ENCODE measurements at regions not wholly inside any gene's neighbourhood (a gene's known extent, or its start where the extent isn't known, plus 50 kb on each side); places are given as distances from the start of the nearest gene placed in this dataset.

DNA sequence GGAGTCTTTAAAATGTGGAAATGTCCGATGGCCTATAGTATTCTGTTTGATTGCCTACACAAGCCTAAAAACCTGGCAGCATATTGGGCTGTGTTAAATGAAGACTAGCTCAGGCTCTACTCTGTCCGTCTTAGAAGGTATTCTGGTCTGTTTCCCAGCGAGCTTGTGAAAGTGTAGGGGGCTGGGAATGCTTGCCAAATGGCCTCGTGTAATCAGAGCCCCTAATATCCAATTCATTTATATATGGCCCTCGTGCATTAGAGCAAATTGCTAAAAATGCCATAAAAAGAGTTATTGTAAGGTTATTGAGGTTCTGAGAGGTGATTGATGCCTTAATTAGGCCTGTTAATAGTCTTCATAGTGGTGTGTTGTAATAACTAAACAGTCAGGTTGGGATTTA is 1500.4 kb downstream of the DPP10 start:
- 90% methylated on average over 1 of the region's 5 CpGs for WGBS (ENCODE audit: insufficient coverage)
- Histone ChIP-seq H4K20me1 (ENCODE audit: insufficient read depth, low read length) (no peaks in the 10 kb centered on the region), H3K27ac (ENCODE audit: low read depth in 1 of 2, low read length in 2 of 2) (no peak overlapping the region), H3K9me3 (replicated peaks in 1 of 2; ENCODE audit: control insufficient read depth in 1 of 2, insufficient read depth in 1 of 2, low read length in 2 of 2) (peaks cover 0 to 10% of the 10 kb centered on the region in 2 donors), H2AFZ (ENCODE audit: insufficient read depth, low read depth, low read length, poor library complexity, severe bottlenecking) (no peak overlapping the region), H3K4me3 (replicated peaks in 1 of 3; ENCODE audit: low read depth in 2 of 3, low read length in 3 of 3) (no peak overlapping the region), H3K4me2 (replicated peaks; ENCODE audit: extremely low read depth, low read length, poor library complexity, severe bottlenecking) (no peak overlapping the region), H3K4me1 (ENCODE audit: control insufficient read depth in 1 of 2, insufficient read depth in 2 of 2, low read length in 2 of 2) (no peaks in the 10 kb centered on the region), H3K36me3 (replicated peaks in 1 of 2; ENCODE audit: control insufficient read depth in 1 of 2, insufficient read depth in 2 of 2, low read length in 2 of 2) (no peaks in the 10 kb centered on the region), H3K27me3 (ENCODE audit: control insufficient read depth in 2 of 2, insufficient read depth in 2 of 2, low read length in 2 of 2) (no peaks in the 10 kb centered on the region), H3K79me2 (ENCODE audit: insufficient read depth, low read length) (no peaks in the 10 kb centered on the region), H3K9ac (ENCODE audit: insufficient read depth, low read length, poor library complexity, severe bottlenecking) (no peak overlapping the region)
- Mint-ChIP-seq H3K36me3 (no peaks in the 10 kb centered on the region), H3K4me1 (no peaks in the 10 kb centered on the region), H3K9me3 (peaks cover 0 to 8% (median 2%) of the 10 kb centered on the region in 7 donors), H3K4me3 (no peak overlapping the region), H3K27ac (no peak overlapping the region), H3K27me3 (ENCODE audit: low read depth in 3 of 3) (no peaks in the 10 kb centered on the region)
- DNase-seq: no peak
- intact Hi-C loops (cut with micrococcal nuclease): no loop called here
- TF ChIP-seq, protein P1, sequence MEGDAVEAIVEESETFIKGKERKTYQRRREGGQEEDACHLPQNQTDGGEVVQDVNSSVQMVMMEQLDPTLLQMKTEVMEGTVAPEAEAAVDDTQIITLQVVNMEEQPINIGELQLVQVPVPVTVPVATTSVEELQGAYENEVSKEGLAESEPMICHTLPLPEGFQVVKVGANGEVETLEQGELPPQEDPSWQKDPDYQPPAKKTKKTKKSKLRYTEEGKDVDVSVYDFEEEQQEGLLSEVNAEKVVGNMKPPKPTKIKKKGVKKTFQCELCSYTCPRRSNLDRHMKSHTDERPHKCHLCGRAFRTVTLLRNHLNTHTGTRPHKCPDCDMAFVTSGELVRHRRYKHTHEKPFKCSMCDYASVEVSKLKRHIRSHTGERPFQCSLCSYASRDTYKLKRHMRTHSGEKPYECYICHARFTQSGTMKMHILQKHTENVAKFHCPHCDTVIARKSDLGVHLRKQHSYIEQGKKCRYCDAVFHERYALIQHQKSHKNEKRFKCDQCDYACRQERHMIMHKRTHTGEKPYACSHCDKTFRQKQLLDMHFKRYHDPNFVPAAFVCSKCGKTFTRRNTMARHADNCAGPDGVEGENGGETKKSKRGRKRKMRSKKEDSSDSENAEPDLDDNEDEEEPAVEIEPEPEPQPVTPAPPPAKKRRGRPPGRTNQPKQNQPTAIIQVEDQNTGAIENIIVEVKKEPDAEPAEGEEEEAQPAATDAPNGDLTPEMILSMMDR (IDR thresholded peaks at IDR 0.05): no peak

DNA sequence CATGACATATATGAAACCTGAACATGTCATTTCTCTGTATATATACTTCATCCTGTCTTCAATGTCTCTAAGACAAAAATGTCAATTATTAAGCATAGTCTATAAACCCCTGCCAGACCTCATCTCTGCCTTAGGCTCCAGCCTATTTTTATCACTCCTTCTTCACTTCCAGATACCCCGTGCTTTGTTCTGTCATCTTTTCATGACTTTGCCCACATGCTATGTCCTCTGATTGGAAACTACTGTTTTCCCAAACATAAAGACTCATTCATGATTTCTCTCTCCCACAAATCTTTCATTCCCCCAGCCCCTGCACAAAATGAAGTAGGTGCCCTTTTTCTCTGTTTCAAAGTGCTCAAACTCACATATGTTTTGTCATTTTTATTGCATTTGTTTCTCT is 1503.9 kb downstream of the DPP10 start:
- TF ChIP-seq, protein P1 (IDR thresholded peaks at IDR 0.05): no peak
- H3K4me1 Mint-ChIP-seq: no peaks in the 10 kb centered on the region
- no peak overlapping the region for H3K4me2 ChIP-seq (replicated peaks; ENCODE audit: extremely low read depth, low read length, poor library complexity, severe bottlenecking)
- intact Hi-C loops (cut with micrococcal nuclease): no loop called here
- no peak overlapping the region for H3K27ac Mint-ChIP-seq
- no peaks in the 10 kb centered on the region for H3K4me1 ChIP-seq (ENCODE audit: control insufficient read depth in 1 of 2, insufficient read depth in 2 of 2, low read length in 2 of 2)
- no peak overlapping the region for H3K4me3 Mint-ChIP-seq
- 89% methylated on average over 1 of the region's 1 CpG for WGBS (ENCODE audit: insufficient coverage)
- peaks cover 0 to 3% of the 10 kb centered on the region in 2 donors for H3K9me3 ChIP-seq (replicated peaks in 1 of 2; ENCODE audit: control insufficient read depth in 1 of 2, insufficient read depth in 1 of 2, low read length in 2 of 2)
- no peaks in the 10 kb centered on the region for H3K36me3 ChIP-seq (replicated peaks in 1 of 2; ENCODE audit: control insufficient read depth in 1 of 2, insufficient read depth in 2 of 2, low read length in 2 of 2)
- no peak overlapping the region for H3K27ac ChIP-seq (ENCODE audit: low read depth in 1 of 2, low read length in 2 of 2)
- no peak overlapping the region for H3K9ac ChIP-seq (ENCODE audit: insufficient read depth, low read length, poor library complexity, severe bottlenecking)
- no peaks in the 10 kb centered on the region for H3K79me2 ChIP-seq (ENCODE audit: insufficient read depth, low read length)
- no peaks in the 10 kb centered on the region for H3K36me3 Mint-ChIP-seq
- no peak for DNase-seq
- no peaks in the 10 kb centered on the region for H3K27me3 Mint-ChIP-seq (ENCODE audit: low read depth in 3 of 3)
- no peaks in the 10 kb centered on the region for H3K27me3 ChIP-seq (ENCODE audit: control insufficient read depth in 2 of 2, insufficient read depth in 2 of 2, low read length in 2 of 2)
- H3K9me3 Mint-ChIP-seq: peaks cover 0 to 5% (median 2%) of the 10 kb centered on the region in 7 donors
- H4K20me1 ChIP-seq (ENCODE audit: insufficient read depth, low read length): no peaks in the 10 kb centered on the region
- H2AFZ ChIP-seq (ENCODE audit: insufficient read depth, low read depth, low read length, poor library complexity, severe bottlenecking): no peak overlapping the region
- no peak overlapping the region for H3K4me3 ChIP-seq (replicated peaks in 1 of 3; ENCODE audit: low read depth in 2 of 3, low read length in 3 of 3)
